Body of pancreas (tissue), 4 donors: ENCODE measurements at regions not wholly inside any gene's neighbourhood (a gene's known extent, or its start where the extent isn't known, plus 50 kb on each side); places are given as distances from the start of the nearest gene placed in this dataset.

Source experiments
- ATAC-seq: fragments of 150-250 bp; one replicate; pipeline ENCODE4 v1.9.1; 2016
- DNase-seq, 4 donors: peaks; one replicate each; pipeline ENCODE4 v3.0.0-alpha.2; 2019
- H3K27ac ChIP-seq, 4 donors: fragments of 200-600 bp; sonication (generic); 1 replicate in 3 of 4; 2 replicates in 1 of 4; pipeline versions ENCODE4 v1.5.1 to v1.6.1; 2016 to 2019; ENCODE audit warnings: mild to moderate bottlenecking in 1 of 4, mixed read lengths in 1 of 4, moderate library complexity in 1 of 4
- H3K27me3 ChIP-seq, 2 donors: fragments of 200-600 bp; sonication (generic); one replicate each; pipeline ENCODE4 v1.6.0; 2016; ENCODE audit warnings: mild to moderate bottlenecking in 1 of 2
- H3K36me3 ChIP-seq, 2 donors: fragments of 200-600 bp; sonication (generic); replicated peaks in 1 of 2; 2 replicates each; pipeline ENCODE4 v1.5.1; 2016; ENCODE audit warnings: low read depth in 2 of 2; ENCODE audit not compliant: insufficient read depth in 1 of 2
- H3K4me1 ChIP-seq: fragments of 200-600 bp; sonication (generic); one replicate; pipeline ENCODE4 v1.6.0; 2016
- H3K4me3 ChIP-seq, 2 donors: fragments of 200-600 bp; sonication (generic); 1 replicate in 1 of 2; 2 replicates in 1 of 2; pipeline ENCODE4 v1.5.1; 2016 to 2019
- H3K9me3 ChIP-seq, 3 donors: fragments of 200-600 bp; sonication (generic); 1 replicate in 2 of 3; 2 replicates in 1 of 3; pipeline ENCODE4 v1.5.1; 2016
- CTCF ChIP-seq, 7 experiments: fragments of 450-650 bp in 4 of 7; fragments of 200-600 bp in 3 of 7; sonication (generic) in 3 of 7; IDR thresholded peaks; one replicate each; pipeline ENCODE4 v1.5.1; 2016 to 2019; ENCODE audit warnings: antibody characterized with exemption in 7 of 7
- POLR2A ChIP-seq, 3 donors: fragments of 450-650 bp; IDR thresholded peaks; one replicate each; pipeline ENCODE4 v1.6.1; 2016; ENCODE audit warnings: antibody characterized with exemption in 3 of 3, mild to moderate bottlenecking in 2 of 3
- WGBS, 2 donors: methylation state at CpG; one replicate each; pipeline ENCODE4 v1.1.5; 2017; 5-methylcytosine and 5-hydroxymethylcytosine counted together
- intact Hi-C: fragments of 100-400 bp; cut with DNase I; formaldehyde crosslinking; loops from one replicate; pipeline ENCODE4 v1.15.1; 2023

GRCh38 chr12:111204788-111205241 lies 164.1 kb downstream of the PHETA1 start:
- no peak for DNase-seq
- TF ChIP-seq CTCF (IDR thresholded peaks at IDR 0.05) (no peak), POLR2A (IDR thresholded peaks at IDR 0.05) (no peak)
- Histone ChIP-seq H3K4me3 (no peak overlapping the region), H3K9me3 (no peaks in the 10 kb centered on the region), H3K27me3 (peaks cover 0 to 6% of the 10 kb centered on the region in 2 donors), H3K36me3 (no peaks in the 10 kb centered on the region), H3K4me1 (no peaks in the 10 kb centered on the region), H3K27ac (no peak overlapping the region)
- intact Hi-C loops = no loop called here
- ATAC-seq = no peak
- 75 to 76% methylated on average over 12 to 15 of the region's 15 CpGs for WGBS, 2 donors

GRCh38 chr12:111203969-111204368 lies 164.9 kb downstream of the PHETA1 start:
- Histone ChIP-seq H3K36me3 (no peaks in the 10 kb centered on the region), H3K27ac (no peak overlapping the region), H3K27me3 (peaks cover 0 to 6% of the 10 kb centered on the region in 2 donors), H3K9me3 (no peaks in the 10 kb centered on the region), H3K4me1 (no peaks in the 10 kb centered on the region), H3K4me3 (no peak overlapping the region)
- TF ChIP-seq POLR2A (IDR thresholded peaks at IDR 0.05) (no peak), CTCF (IDR thresholded peaks at IDR 0.05) (no peak)
- 49 to 61% methylated on average over 2 of the region's 2 CpGs for WGBS, 2 donors
- ATAC-seq (no peak), DNase-seq (no peak)
- intact Hi-C loops = no loop called here

DNA sequence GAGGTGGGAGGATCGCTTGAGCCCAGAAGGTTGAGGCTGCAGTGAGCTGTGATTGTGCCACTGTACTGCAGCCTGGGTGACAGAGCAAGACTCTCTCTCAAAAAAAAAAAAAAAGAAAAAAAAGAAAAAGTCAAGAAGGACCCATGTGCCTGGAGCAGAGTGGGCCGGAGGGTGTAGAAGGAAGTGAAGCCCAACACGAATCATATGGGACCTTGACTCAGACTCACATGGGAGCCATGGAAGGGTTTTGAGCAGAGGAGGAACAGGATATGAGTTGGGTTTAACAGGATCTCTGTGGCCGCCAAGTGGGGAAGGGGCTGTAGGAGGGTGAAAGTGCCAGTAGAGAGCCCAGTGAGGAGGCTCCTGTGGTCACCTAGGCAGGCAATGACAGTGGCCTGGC lies 165.4 kb downstream of the PHETA1 start:
- no peaks in the 10 kb centered on the region for H3K4me1 ChIP-seq
- WGBS, 2 donors = 69 to 74% methylated on average over 4 of the region's 4 CpGs
- peaks cover 0 to 6% of the 10 kb centered on the region in 2 donors for H3K27me3 ChIP-seq
- intact Hi-C loops = no loop called here
- ATAC-seq (no peak), DNase-seq (no peak)
- no peak for TF ChIP-seq CTCF (IDR thresholded peaks at IDR 0.05)
- TF ChIP-seq POLR2A (IDR thresholded peaks at IDR 0.05) = no peak
- H3K4me3 ChIP-seq = no peak overlapping the region
- no peaks in the 10 kb centered on the region for H3K9me3 ChIP-seq
- no peaks in the 10 kb centered on the region for H3K36me3 ChIP-seq
- H3K27ac ChIP-seq = no peak overlapping the region

- DNase-seq (no peak), ATAC-seq (no peak)
- Histone ChIP-seq H3K27ac (no peak overlapping the region), H3K4me1 (no peaks in the 10 kb centered on the region), H3K9me3 (no peaks in the 10 kb centered on the region), H3K27me3 (peaks cover 0 to 6% of the 10 kb centered on the region in 2 donors), H3K4me3 (no peak overlapping the region), H3K36me3 (no peaks in the 10 kb centered on the region)
- TF ChIP-seq CTCF (IDR thresholded peaks at IDR 0.05) (no peak), POLR2A (IDR thresholded peaks at IDR 0.05) (no peak)
- WGBS, 2 donors = 34 to 48% methylated on average over 16 to 17 of the region's 17 CpGs
- intact Hi-C loops = no loop called here
Observed at GRCh38 chr12:111202237-111202915, 166.5 kb downstream of the PHETA1 start.
